GM12878 (cell line): ENCODE measurements at regions not wholly inside any gene's neighbourhood (a gene's known extent, or its start where the extent isn't known, plus 50 kb on each side); places are given as distances from the start of the nearest gene placed in this dataset.

Experiments
- ATAC-seq: fragments of 200-7000 bp; cut with Tn5 transposase; 3 replicates; pipeline ENCODE4 v1.9.1; 2020; ENCODE audit warnings: mild to moderate bottlenecking, moderate library complexity
- BruUV-seq: library from RNA; stranded (reverse); fragments of 400-500 nt; replicated peaks from 2 replicates; lab custom pipeline; 2021; lab: Mats Ljungman, UMichigan
- CTCF ChIA-PET: fragments of 300-600 bp; sonication (Branson Sonifier 250); formaldehyde crosslinking; extraction: SDS; loops from one replicate; lab custom pipeline; 2021; ENCODE audit warnings: inconsistent platforms; lab: Yijun Ruan, JAX
- POLR2A ChIA-PET: fragments of 350-600 bp; formaldehyde crosslinking; extraction: SDS; loops from one replicate; lab custom pipeline; 2021; ENCODE audit warnings: inconsistent platforms; lab: Charles Lee
- RAD21 ChIA-PET: fragments of 300-600 bp; sonication (Branson Sonifier 250); formaldehyde crosslinking; loops from one replicate; lab custom pipeline; 2023; ENCODE audit warnings: antibody characterized with exemption; ENCODE audit not compliant: unreplicated experiment; lab: Charles Lee
- SMC1A ChIA-PET: fragments of 300-600 bp; sonication (Branson Sonifier 250); formaldehyde crosslinking; loops from one replicate; lab custom pipeline; 2023; ENCODE audit not compliant: unreplicated experiment, uncharacterized antibody; lab: Charles Lee
- DNase-seq: peaks from one replicate; pipeline ENCODE4 v3.0.0-alpha.2; 2011; ENCODE audit warnings: low read depth, low spot score
- FAIRE-seq: peaks from 3 replicates; lab custom pipeline; 2011; peaks lifted over from hg19 to GRCh38; lab: Jason Lieb, UNC
- H2AFZ ChIP-seq: 2 replicates; pipeline ENCODE4 v1.6.0; 2011; ENCODE audit warnings: low read depth, low read length, control low read depth; ENCODE audit not compliant: control insufficient read depth
- H3K27ac ChIP-seq: 2 replicates; pipeline ENCODE4 v1.5.1; 2011; ENCODE audit warnings: control low read depth; ENCODE audit not compliant: control insufficient read depth, insufficient read depth
- H3K27me3 ChIP-seq, 2 experiments: replicated peaks in 1 of 2; 2 replicates each; pipeline versions ENCODE4 v1.6.0 to v1.6.1; 2011; ENCODE audit warnings: low read length in 1 of 2; ENCODE audit not compliant: control insufficient read depth in 2 of 2, insufficient read depth in 2 of 2
- H3K36me3 ChIP-seq, 2 experiments: 2 replicates each; pipeline ENCODE4 v1.5.1; 2011; ENCODE audit warnings: low read length in 1 of 2; ENCODE audit not compliant: control insufficient read depth in 2 of 2, insufficient read depth in 2 of 2
- H3K4me1 ChIP-seq: 2 replicates; pipeline ENCODE4 v1.6.1; 2011; ENCODE audit warnings: mild to moderate bottlenecking, low read length, moderate library complexity, mixed read lengths; ENCODE audit not compliant: control insufficient read depth, insufficient read depth
- H3K4me2 ChIP-seq: 2 replicates; pipeline ENCODE4 v1.6.0; 2011; ENCODE audit warnings: control low read depth; ENCODE audit not compliant: control insufficient read depth, insufficient read depth
- H3K4me3 ChIP-seq: fragments of 200-600 bp; sonication (generic); 2 replicates; pipeline ENCODE4 v1.5.1; 2016
- H3K79me2 ChIP-seq: 2 replicates; pipeline ENCODE4 v1.6.0; 2011; ENCODE audit warnings: low read length; ENCODE audit not compliant: control insufficient read depth, insufficient read depth
- H3K9ac ChIP-seq: 2 replicates; pipeline ENCODE4 v1.8.0; 2011; ENCODE audit warnings: low read length, control low read depth, mixed read lengths; ENCODE audit not compliant: control insufficient read depth, insufficient read depth
- H3K9me3 ChIP-seq: replicated peaks from 3 replicates; pipeline ENCODE4 v1.5.1; 2011; ENCODE audit warnings: mild to moderate bottlenecking, low read length; ENCODE audit not compliant: control insufficient read depth, insufficient read depth
- H4K20me1 ChIP-seq: 2 replicates; pipeline ENCODE4 v1.6.0; 2011; ENCODE audit not compliant: control insufficient read depth, insufficient read depth
- BHLHE40 ChIP-seq, 2 experiments: fragments of 450-650 bp in 1 of 2; IDR thresholded peaks; 2 replicates each; pipeline ENCODE4 v1.6.1; 2011 to 2017; ENCODE audit warnings: low read depth in 2 of 2, borderline replicate concordance in 1 of 2, improper control_type of control experiment in 1 of 2, low read length in 1 of 2, mild to moderate bottlenecking in 1 of 2
- CHD4 ChIP-seq: fragments of 200-600 bp; sonication (generic); IDR thresholded peaks from 2 replicates; pipeline ENCODE4 v1.6.1; 2016; ENCODE audit warnings: mild to moderate bottlenecking
- FOS ChIP-seq: IDR thresholded peaks from 3 replicates; pipeline ENCODE4 v1.6.1; 2011; ENCODE audit warnings: borderline replicate concordance; ENCODE audit not compliant: insufficient read length; ENCODE audit errors: extremely low read depth
- HCFC1 ChIP-seq: fragments of 150-350 bp; IDR thresholded peaks from 2 replicates; pipeline ENCODE4 v1.6.1; 2014; ENCODE audit warnings: low read length
- IKZF2 ChIP-seq, 2 experiments: fragments of 450-650 bp; IDR thresholded peaks; 2 replicates each; pipeline ENCODE4 v1.6.1; 2017; ENCODE audit warnings: mild to moderate bottlenecking in 2 of 2, moderate library complexity in 2 of 2
- JUND ChIP-seq: IDR thresholded peaks from 2 replicates; pipeline ENCODE4 v1.6.1; 2012; ENCODE audit warnings: low read depth, mild to moderate bottlenecking, low read length, improper control_type of control experiment, moderate library complexity
- MTA3 ChIP-seq: IDR thresholded peaks from 2 replicates; pipeline ENCODE4 v1.6.1; 2012; ENCODE audit warnings: low read length, inconsistent platforms, borderline replicate concordance
- MYB ChIP-seq: fragments of 150-350 bp; IDR thresholded peaks from 2 replicates; pipeline ENCODE4 v1.6.1; 2014; ENCODE audit warnings: mild to moderate bottlenecking, low read depth, low read length, borderline replicate concordance
- RUNX3 ChIP-seq: IDR thresholded peaks from 2 replicates; pipeline ENCODE4 v1.6.1; 2012; ENCODE audit warnings: low read length, inconsistent platforms
- SMC3 ChIP-seq: IDR thresholded peaks from 2 replicates; pipeline ENCODE4 v1.6.1; 2011; ENCODE audit warnings: low read length, improper control_type of control experiment, borderline replicate concordance
- SRF ChIP-seq, 2 experiments: IDR thresholded peaks; 2 replicates each; pipeline ENCODE4 v1.6.1; 2011; ENCODE audit warnings: low read depth in 2 of 2, low read length in 2 of 2, mild to moderate bottlenecking in 1 of 2, moderate library complexity in 1 of 2
- TBL1XR1 ChIP-seq: IDR thresholded peaks from 2 replicates; pipeline ENCODE4 v1.6.1; 2012; ENCODE audit warnings: low read depth, low read length, improper control_type of control experiment
- TCF7 ChIP-seq: IDR thresholded peaks from 2 replicates; pipeline ENCODE4 v1.6.1; 2014; ENCODE audit warnings: antibody characterized with exemption, borderline replicate concordance
- ZNF24 ChIP-seq: fragments of 450-650 bp; IDR thresholded peaks from 2 replicates; pipeline ENCODE4 v1.6.1; 2017; ENCODE audit warnings: antibody characterized with exemption, mild to moderate bottlenecking
- ZNF384 ChIP-seq: IDR thresholded peaks from 2 replicates; pipeline ENCODE4 v1.6.1; 2012; ENCODE audit warnings: low read depth, mild to moderate bottlenecking, low read length, improper control_type of control experiment, borderline replicate concordance
- WGBS: methylation state at CpG from one replicate; pipeline ENCODE4 v1.1.6; 2016; ENCODE audit warnings: low lambda C conversion rate; ENCODE audit not compliant: insufficient replicate concordance, insufficient coverage; ENCODE audit errors: missing lambda C conversion rate; 5-methylcytosine and 5-hydroxymethylcytosine counted together
- in situ Hi-C: fragments of 300-500 bp; cut with MboI; formaldehyde crosslinking; loops from 9 replicates; pipeline ENCODE4 v1.14.3; 2018; ENCODE audit warnings: mixed read lengths
- intact Hi-C: fragments of 100-400 bp; cut with micrococcal nuclease; formaldehyde crosslinking; loops from one replicate; pipeline ENCODE4 v1.14.2; 2022; ENCODE audit not compliant: unreplicated experiment
- TF ChIP-seq, protein P1 (sequence below): fragments of 450-650 bp; IDR thresholded peaks from 2 replicates; pipeline ENCODE4 v1.6.1; 2017; ENCODE audit warnings: mild to moderate bottlenecking, moderate library complexity

DNA sequence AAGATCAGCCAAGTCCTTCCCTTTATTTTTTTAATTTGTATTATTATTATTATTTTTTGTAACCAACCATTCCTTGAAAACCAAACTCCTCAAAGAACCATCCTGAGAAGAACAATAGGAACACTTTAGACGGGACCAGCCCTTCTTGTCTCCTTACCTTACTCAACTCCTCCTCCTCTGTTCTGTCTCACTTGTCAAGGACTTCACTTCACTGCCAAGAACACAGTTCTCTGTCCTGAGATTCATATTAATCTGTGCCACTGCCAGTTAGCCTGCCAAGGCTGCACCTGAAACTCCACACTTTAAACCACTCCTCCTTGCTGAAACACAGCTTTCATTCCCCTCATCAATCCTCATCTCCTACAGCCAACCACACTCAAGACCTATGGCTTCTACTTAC is 73.8 kb upstream of the ATP1A1 start:
- intact Hi-C loops (no loop called here), in situ Hi-C loops (no loop called here)
- Histone ChIP-seq H3K79me2 (no peaks in the 10 kb centered on the region), H2AFZ (no peak overlapping the region), H3K36me3 (no peaks in the 10 kb centered on the region), H3K4me3 (no peak overlapping the region), H3K9ac (no peak overlapping the region), H3K27ac (no peak overlapping the region), H3K27me3 (no peaks in the 10 kb centered on the region; a peak in 1 of 4 replicates), H4K20me1 (no peaks in the 10 kb centered on the region), H3K4me2 (no peak overlapping the region), H3K4me1 (no peaks in the 10 kb centered on the region), H3K9me3 (no peaks in the 10 kb centered on the region)
- WGBS: 6% methylated on average over 1 of the region's 1 CpG
- POLR2A ChIA-PET: no interaction called here
- RAD21 ChIA-PET: no interaction called here
- FAIRE-seq (no peak), ATAC-seq (no peak), DNase-seq (no peak)
- no peak for TF ChIP-seq SRF (IDR thresholded peaks at IDR 0.05; ENCODE audit: low read depth in 2 of 2, low read length in 2 of 2)
- TF ChIP-seq RUNX3: no peak
- TF ChIP-seq ZNF24: no peak
- no peak for TF ChIP-seq IKZF2 (IDR thresholded peaks at IDR 0.05)
- SMC1A ChIA-PET: interaction anchor here (0.6 kb wide), 1 partner anchor 17 kb away, joined by 4 read pairs; no protein-coding TSS in a partner anchor
- CTCF ChIA-PET: no interaction called here
- BruUV-seq: no TSS peak

DNA sequence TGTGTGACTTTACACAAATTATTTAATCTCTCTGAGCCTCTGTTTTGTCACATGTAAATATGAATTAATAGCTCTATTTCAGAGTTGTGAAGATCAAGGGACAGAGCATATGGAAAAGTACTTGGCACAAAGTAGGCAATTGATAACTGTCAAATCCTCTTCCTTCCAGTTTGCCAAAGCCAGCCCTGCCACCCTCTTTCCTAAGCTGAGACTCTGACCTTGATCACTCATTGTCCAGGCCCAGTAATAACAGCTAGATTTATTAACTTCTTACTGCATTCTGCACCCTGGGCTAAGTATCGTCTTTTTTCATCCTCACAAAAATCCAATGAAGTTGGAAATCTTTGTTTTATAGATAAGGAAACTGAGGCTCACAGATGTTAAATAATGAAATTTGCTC is 70.8 kb upstream of the ATP1A1 start:
- in situ Hi-C loops: no loop called here
- Histone ChIP-seq H3K4me2 (no peak overlapping the region), H2AFZ (no peak overlapping the region), H3K36me3 (no peaks in the 10 kb centered on the region), H3K4me1 (no peaks in the 10 kb centered on the region), H4K20me1 (no peaks in the 10 kb centered on the region), H3K79me2 (no peaks in the 10 kb centered on the region), H3K27me3 (no peaks in the 10 kb centered on the region; a peak in 1 of 4 replicates), H3K9me3 (no peaks in the 10 kb centered on the region), H3K27ac (no peak overlapping the region), H3K4me3 (no peak overlapping the region), H3K9ac (no peak overlapping the region)
- WGBS: 74% methylated on average over 1 of the region's 1 CpG
- ATAC-seq (no peak), DNase-seq (no peak), FAIRE-seq (no peak)
- ChIA-PET POLR2A (interaction anchor here (1.0 to 1.1 kb wide), 2 partner anchors 74 to 183 kb away, joined by 3 to 4 read pairs; no protein-coding TSS in a partner anchor), CTCF (interaction anchor here (0.8 kb wide), 1 partner anchor 20 kb away, joined by 3 read pairs; no protein-coding TSS in a partner anchor), RAD21 (no interaction called here), SMC1A (no interaction called here)
- intact Hi-C loops: no loop called here
- no TSS peak for BruUV-seq
- TF ChIP-seq ZNF384: no peak
- no peak for TF ChIP-seq CHD4
- TF ChIP-seq MYB: no peak
- TF ChIP-seq TBL1XR1: no peak
- no peak for TF ChIP-seq HCFC1
- TF ChIP-seq FOS: no peak
- TF ChIP-seq JUND: no peak
- TF ChIP-seq SMC3: no peak
- no peak for TF ChIP-seq MTA3
- TF ChIP-seq BHLHE40 (IDR thresholded peaks at IDR 0.05; ENCODE audit: borderline replicate concordance in 1 of 2, low read depth in 2 of 2, low read length in 1 of 2): no peak
- TF ChIP-seq TCF7: no peak
- TF ChIP-seq, protein P1, sequence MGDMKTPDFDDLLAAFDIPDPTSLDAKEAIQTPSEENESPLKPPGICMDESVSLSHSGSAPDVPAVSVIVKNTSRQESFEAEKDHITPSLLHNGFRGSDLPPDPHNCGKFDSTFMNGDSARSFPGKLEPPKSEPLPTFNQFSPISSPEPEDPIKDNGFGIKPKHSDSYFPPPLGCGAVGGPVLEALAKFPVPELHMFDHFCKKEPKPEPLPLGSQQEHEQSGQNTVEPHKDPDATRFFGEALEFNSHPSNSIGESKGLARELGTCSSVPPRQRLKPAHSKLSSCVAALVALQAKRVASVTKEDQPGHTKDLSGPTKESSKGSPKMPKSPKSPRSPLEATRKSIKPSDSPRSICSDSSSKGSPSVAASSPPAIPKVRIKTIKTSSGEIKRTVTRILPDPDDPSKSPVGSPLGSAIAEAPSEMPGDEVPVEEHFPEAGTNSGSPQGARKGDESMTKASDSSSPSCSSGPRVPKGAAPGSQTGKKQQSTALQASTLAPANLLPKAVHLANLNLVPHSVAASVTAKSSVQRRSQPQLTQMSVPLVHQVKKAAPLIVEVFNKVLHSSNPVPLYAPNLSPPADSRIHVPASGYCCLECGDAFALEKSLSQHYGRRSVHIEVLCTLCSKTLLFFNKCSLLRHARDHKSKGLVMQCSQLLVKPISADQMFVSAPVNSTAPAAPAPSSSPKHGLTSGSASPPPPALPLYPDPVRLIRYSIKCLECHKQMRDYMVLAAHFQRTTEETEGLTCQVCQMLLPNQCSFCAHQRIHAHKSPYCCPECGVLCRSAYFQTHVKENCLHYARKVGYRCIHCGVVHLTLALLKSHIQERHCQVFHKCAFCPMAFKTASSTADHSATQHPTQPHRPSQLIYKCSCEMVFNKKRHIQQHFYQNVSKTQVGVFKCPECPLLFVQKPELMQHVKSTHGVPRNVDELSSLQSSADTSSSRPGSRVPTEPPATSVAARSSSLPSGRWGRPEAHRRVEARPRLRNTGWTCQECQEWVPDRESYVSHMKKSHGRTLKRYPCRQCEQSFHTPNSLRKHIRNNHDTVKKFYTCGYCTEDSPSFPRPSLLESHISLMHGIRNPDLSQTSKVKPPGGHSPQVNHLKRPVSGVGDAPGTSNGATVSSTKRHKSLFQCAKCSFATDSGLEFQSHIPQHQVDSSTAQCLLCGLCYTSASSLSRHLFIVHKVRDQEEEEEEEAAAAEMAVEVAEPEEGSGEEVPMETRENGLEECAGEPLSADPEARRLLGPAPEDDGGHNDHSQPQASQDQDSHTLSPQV: no peak
